ENCODE measurements at regions not wholly inside any gene's neighbourhood (a gene's known extent, or its start where the extent isn't known, plus 50 kb on each side); places are given as distances from the start of the nearest gene placed in this dataset.

DNA sequence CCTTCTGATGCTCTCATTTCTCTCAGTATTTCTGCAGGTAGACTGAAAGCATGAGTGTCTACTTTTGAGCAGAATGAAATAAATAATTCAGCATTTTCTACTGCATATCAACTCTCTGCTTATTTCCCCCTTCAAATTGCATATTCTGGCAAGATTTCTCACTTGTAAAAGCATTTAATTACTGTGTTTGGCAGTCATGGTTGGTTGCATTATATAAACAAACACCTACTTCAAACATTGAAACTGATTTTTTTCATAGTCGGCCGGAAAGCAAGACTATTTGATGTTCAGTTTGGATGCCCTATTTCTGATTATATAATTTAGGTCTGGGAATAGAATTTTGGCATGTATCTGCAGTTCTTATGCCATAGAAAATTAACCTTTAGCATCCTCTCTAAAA, 73.1 kb downstream of the PLEKHG1 start:
- Histone ChIP-seq H3K4me1 (peaks cover 14% of the 10 kb centered on the region), H3K4me3 (no peak overlapping the region), H3K9me3 (no peaks in the 10 kb centered on the region), H3K36me3 (replicated peaks in 1 of 2; ENCODE audit: insufficient read depth in 1 of 2, low read depth in 2 of 2) (no peaks in the 10 kb centered on the region), H3K27ac (no peak overlapping the region), H3K27me3 (no peaks in the 10 kb centered on the region)
- ATAC-seq (no peak), DNase-seq (no peak)
- intact Hi-C loops (cut with DNase I): no loop called here
- 24 to 27% methylated on average over 2 of the region's 2 CpGs for WGBS, 2 donors
- TF ChIP-seq, protein P1, sequence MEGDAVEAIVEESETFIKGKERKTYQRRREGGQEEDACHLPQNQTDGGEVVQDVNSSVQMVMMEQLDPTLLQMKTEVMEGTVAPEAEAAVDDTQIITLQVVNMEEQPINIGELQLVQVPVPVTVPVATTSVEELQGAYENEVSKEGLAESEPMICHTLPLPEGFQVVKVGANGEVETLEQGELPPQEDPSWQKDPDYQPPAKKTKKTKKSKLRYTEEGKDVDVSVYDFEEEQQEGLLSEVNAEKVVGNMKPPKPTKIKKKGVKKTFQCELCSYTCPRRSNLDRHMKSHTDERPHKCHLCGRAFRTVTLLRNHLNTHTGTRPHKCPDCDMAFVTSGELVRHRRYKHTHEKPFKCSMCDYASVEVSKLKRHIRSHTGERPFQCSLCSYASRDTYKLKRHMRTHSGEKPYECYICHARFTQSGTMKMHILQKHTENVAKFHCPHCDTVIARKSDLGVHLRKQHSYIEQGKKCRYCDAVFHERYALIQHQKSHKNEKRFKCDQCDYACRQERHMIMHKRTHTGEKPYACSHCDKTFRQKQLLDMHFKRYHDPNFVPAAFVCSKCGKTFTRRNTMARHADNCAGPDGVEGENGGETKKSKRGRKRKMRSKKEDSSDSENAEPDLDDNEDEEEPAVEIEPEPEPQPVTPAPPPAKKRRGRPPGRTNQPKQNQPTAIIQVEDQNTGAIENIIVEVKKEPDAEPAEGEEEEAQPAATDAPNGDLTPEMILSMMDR (IDR thresholded peaks at IDR 0.05): no peak
- no peak for TF ChIP-seq POLR2A (IDR thresholded peaks at IDR 0.05)

- no peaks in the 10 kb centered on the region for H3K36me3 ChIP-seq (replicated peaks in 1 of 2; ENCODE audit: insufficient read depth in 1 of 2, low read depth in 2 of 2)
- no peak for TF ChIP-seq POLR2A (IDR thresholded peaks at IDR 0.05)
- TF ChIP-seq, protein P1 (IDR thresholded peaks at IDR 0.05): no peak
- 87% methylated on average over 9 of the region's 9 CpGs for WGBS, 2 donors
- intact Hi-C loops (cut with DNase I): no loop called here
- no peaks in the 10 kb centered on the region for H3K27me3 ChIP-seq
- H3K4me3 ChIP-seq: no peak overlapping the region
- no peaks in the 10 kb centered on the region for H3K9me3 ChIP-seq
- peaks cover 4% of the 10 kb centered on the region for H3K4me1 ChIP-seq
- DNase-seq: no peak
- no peak overlapping the region for H3K27ac ChIP-seq
- no peak for ATAC-seq
Measured at GRCh38 chr6:150673720-150674346, 74.1 kb downstream of the PLEKHG1 start.

DNA sequence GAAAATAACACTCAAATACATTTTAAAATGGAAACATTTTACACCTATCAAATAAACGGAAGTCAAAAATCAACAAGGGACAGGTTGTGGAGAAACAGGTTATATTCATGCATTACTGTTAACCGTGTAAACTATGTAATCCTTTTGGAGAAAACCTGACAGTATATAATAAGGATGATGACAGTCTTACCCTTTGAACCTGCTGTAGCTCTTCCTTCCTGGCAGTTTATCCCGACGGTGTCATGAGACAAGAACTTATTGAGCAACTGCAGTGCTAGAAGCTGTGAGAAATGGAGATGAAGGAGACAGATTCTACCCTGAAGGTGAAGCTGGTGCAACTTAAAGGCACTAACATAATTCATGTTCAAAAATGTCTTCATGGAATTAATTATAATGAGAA, 76.7 kb downstream of the PLEKHG1 start:
- ATAC-seq (no peak), DNase-seq (no peak)
- H3K4me3 ChIP-seq: no peak overlapping the region
- intact Hi-C loops (cut with DNase I): no loop called here
- no peaks in the 10 kb centered on the region for H3K4me1 ChIP-seq
- WGBS, 2 donors: 71 to 74% methylated on average over 4 of the region's 4 CpGs
- no peak overlapping the region for H3K27ac ChIP-seq
- no peak for TF ChIP-seq POLR2A (IDR thresholded peaks at IDR 0.05)
- TF ChIP-seq, protein P1 (IDR thresholded peaks at IDR 0.05): no peak
- no peaks in the 10 kb centered on the region for H3K9me3 ChIP-seq
- H3K27me3 ChIP-seq: no peaks in the 10 kb centered on the region
- no peaks in the 10 kb centered on the region for H3K36me3 ChIP-seq (replicated peaks in 1 of 2; ENCODE audit: insufficient read depth in 1 of 2, low read depth in 2 of 2)

DNA sequence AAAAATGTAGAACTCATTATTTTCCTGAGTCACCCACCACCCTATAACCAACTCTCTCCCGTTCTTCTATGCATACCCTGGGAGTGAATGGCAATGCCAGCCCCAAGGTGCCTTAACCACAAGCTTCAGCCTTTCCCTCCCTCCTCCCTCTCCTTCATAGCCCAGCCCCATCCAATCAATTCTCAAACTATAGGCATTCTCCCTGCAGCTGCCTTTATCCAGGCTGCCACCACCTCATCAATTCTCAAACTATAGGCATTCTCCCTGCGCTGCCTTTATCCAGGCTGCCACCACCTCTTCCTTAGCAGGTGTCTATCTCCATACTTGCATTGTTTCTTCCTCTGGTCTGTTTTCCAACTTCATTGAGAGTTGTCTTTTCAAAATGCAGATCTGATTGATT, 77.1 kb downstream of the PLEKHG1 start:
- H3K4me1 ChIP-seq: no peaks in the 10 kb centered on the region
- DNase-seq: no peak
- no peak overlapping the region for H3K27ac ChIP-seq
- H3K36me3 ChIP-seq (replicated peaks in 1 of 2; ENCODE audit: insufficient read depth in 1 of 2, low read depth in 2 of 2): no peaks in the 10 kb centered on the region
- intact Hi-C loops (cut with DNase I): no loop called here
- TF ChIP-seq, protein P1 (IDR thresholded peaks at IDR 0.05): no peak
- no peak for TF ChIP-seq POLR2A (IDR thresholded peaks at IDR 0.05)
- no peak for ATAC-seq
- WGBS, 2 donors: 90 to 94% methylated on average over 2 of the region's 2 CpGs
- H3K4me3 ChIP-seq: no peak overlapping the region
- H3K9me3 ChIP-seq: no peaks in the 10 kb centered on the region
- H3K27me3 ChIP-seq: no peaks in the 10 kb centered on the region

DNA sequence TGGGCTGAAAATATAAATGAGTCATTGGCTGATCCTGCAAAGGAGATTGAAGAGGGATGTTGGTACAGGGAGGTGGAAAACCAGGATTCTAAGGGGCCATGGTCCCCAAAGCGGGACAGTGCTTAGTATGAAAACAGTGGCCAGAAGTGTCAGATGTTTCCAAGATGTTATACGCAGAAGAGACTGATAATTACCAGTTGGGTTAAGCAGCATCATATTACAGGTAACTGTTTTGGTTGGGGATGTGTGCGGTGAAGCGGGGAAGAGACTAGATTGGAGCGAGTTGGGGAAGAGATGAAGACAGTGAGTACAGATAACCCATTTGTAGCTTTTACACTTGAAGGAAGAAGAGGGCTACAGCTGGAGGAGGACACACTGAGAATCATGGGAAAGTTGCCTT, 80.8 kb downstream of the PLEKHG1 start:
- no peak overlapping the region for H3K27ac ChIP-seq
- H3K36me3 ChIP-seq (replicated peaks in 1 of 2; ENCODE audit: insufficient read depth in 1 of 2, low read depth in 2 of 2): no peaks in the 10 kb centered on the region
- no peaks in the 10 kb centered on the region for H3K4me1 ChIP-seq
- H3K4me3 ChIP-seq: no peak overlapping the region
- H3K27me3 ChIP-seq: no peaks in the 10 kb centered on the region
- TF ChIP-seq POLR2A (IDR thresholded peaks at IDR 0.05): no peak
- TF ChIP-seq, protein P1 (IDR thresholded peaks at IDR 0.05): no peak
- intact Hi-C loops (cut with DNase I): no loop called here
- 89 to 94% methylated on average over 5 of the region's 5 CpGs for WGBS, 2 donors
- DNase-seq (no peak), ATAC-seq (no peak)
- no peaks in the 10 kb centered on the region for H3K9me3 ChIP-seq

All from body of pancreas (tissue), 4 donors.